HG02885 (cell line): ENCODE measurements at regions not wholly inside any gene's neighbourhood (a gene's known extent, or its start where the extent isn't known, plus 50 kb on each side); places are given as distances from the start of the nearest gene placed in this dataset.
"Not testable (repeated sequence)": the region's sequence is repeated elsewhere in the genome, so short reads cannot be mapped to it uniquely, and the experiment has no call there.

Source experiments
- ATAC-seq: cut with Tn5 transposase; IDR thresholded peaks from one replicate; pipeline ENCODE4 v1.9.1; 2021; ENCODE audit warnings: mild to moderate bottlenecking; ENCODE audit not compliant: unreplicated experiment, poor library complexity

GRCh38 chr5:117183326-117183725 is 608.7 kb upstream of the SEMA6A start:
- no peak for ATAC-seq

- ATAC-seq = no peak
Observed at GRCh38 chr5:117182104-117182503, 607.5 kb upstream of the SEMA6A start.

GRCh38 chr5:117177302-117177701 is 602.7 kb upstream of the SEMA6A start:
- no peak for ATAC-seq

- ATAC-seq = no peak
Observed at GRCh38 chr5:117165068-117165467, 590.4 kb upstream of the SEMA6A start.

- no peak for ATAC-seq
Observed at GRCh38 chr5:117161718-117162335, 587.2 kb upstream of the SEMA6A start.

- no peak for ATAC-seq
Observed at GRCh38 chr5:117160391-117160790, 585.8 kb upstream of the SEMA6A start.

GRCh38 chr5:117149312-117149711 is 574.7 kb upstream of the SEMA6A start:
- no peak for ATAC-seq

GRCh38 chr5:117144086-117144485 is 569.5 kb upstream of the SEMA6A start:
- no peak for ATAC-seq

- ATAC-seq = no peak
Observed at GRCh38 chr5:117143406-117143805, 568.8 kb upstream of the SEMA6A start.

GRCh38 chr5:117138523-117138922 is 563.9 kb upstream of the SEMA6A start:
- no peak for ATAC-seq

- no peak for ATAC-seq
Observed at GRCh38 chr5:117135851-117136250, 561.2 kb upstream of the SEMA6A start.

GRCh38 chr5:117133198-117133597 is 558.6 kb upstream of the SEMA6A start:
- ATAC-seq = no peak

GRCh38 chr5:117131876-117132275 is 557.3 kb upstream of the SEMA6A start:
- ATAC-seq = no peak

- ATAC-seq = peak; percentile 97
Observed at GRCh38 chr5:117131048-117131679, 556.5 kb upstream of the SEMA6A start.

- no peak for ATAC-seq
Observed at GRCh38 chr5:117118499-117118898, 543.9 kb upstream of the SEMA6A start.

GRCh38 chr5:117117314-117117713 is 542.7 kb upstream of the SEMA6A start:
- ATAC-seq = not testable (repeated sequence)

- no peak for ATAC-seq
Observed at GRCh38 chr5:117110548-117110947, 535.9 kb upstream of the SEMA6A start.

- ATAC-seq = peak; percentile 59
Observed at GRCh38 chr5:117107859-117108258, 533.2 kb upstream of the SEMA6A start.

- ATAC-seq = no peak
Observed at GRCh38 chr5:117103703-117104102, 529.1 kb upstream of the SEMA6A start.

- peak; percentile 44 for ATAC-seq
Observed at GRCh38 chr5:117102591-117102990, 528.0 kb upstream of the SEMA6A start.

GRCh38 chr5:117100176-117100575 is 525.6 kb upstream of the SEMA6A start:
- no peak for ATAC-seq

- no peak for ATAC-seq
Observed at GRCh38 chr5:117098094-117098493, 523.5 kb upstream of the SEMA6A start.
